ENCODE measurements at regions not wholly inside any gene's neighbourhood (a gene's known extent, or its start where the extent isn't known, plus 50 kb on each side); places are given as distances from the start of the nearest gene placed in this dataset.

GRCh38 chr7:80053124-80053523, 81.5 kb upstream of the GNAI1 start (continued):
- TF ChIP-seq ZNF121 (CRISPR knock-in tag; IDR thresholded peaks at IDR 0.05): no peak
- no peak for TF ChIP-seq ZBTB21 (CRISPR knock-in tag; IDR thresholded peaks at IDR 0.05; ENCODE audit: borderline replicate concordance)

- H3K27me3 Mint-ChIP-seq (ENCODE audit: low read depth): no peaks in the 10 kb centered on the region
- H3K4me1 Mint-ChIP-seq: no peaks in the 10 kb centered on the region
- no peak overlapping the region for H3K27ac Mint-ChIP-seq
- no peak overlapping the region for H3K4me3 Mint-ChIP-seq
- POLR2A ChIA-PET: no interaction called here
- no peak for DNase-seq (ENCODE audit: low spot score)
- no peak for TF ChIP-seq CBFB (CRISPR knock-in tag; IDR thresholded peaks at IDR 0.05; ENCODE audit: low read depth)
- no peak for TF ChIP-seq ZNF281 (CRISPR knock-in tag; IDR thresholded peaks at IDR 0.05)
- TF ChIP-seq ZNF138 (CRISPR knock-in tag; conservative IDR thresholded peaks at IDR 0.05): no peak
- no peak for TF ChIP-seq NR2C2 (CRISPR knock-in tag; IDR thresholded peaks at IDR 0.05)
- ATAC-seq: no peak
- peaks cover 21% of the 10 kb centered on the region for H3K36me3 Mint-ChIP-seq
- peaks cover 28% of the 10 kb centered on the region for H3K9me3 Mint-ChIP-seq
- CTCF ChIA-PET: no interaction called here
These were observed 86.7 kb upstream of the GNAI1 start for GRCh38 chr7:80047856-80048459.

GRCh38 chr7:80047032-80047431, 87.6 kb upstream of the GNAI1 start:
- Mint-ChIP-seq H3K9me3 (peaks cover 28% of the 10 kb centered on the region), H3K4me1 (no peaks in the 10 kb centered on the region), H3K27me3 (ENCODE audit: low read depth) (no peaks in the 10 kb centered on the region), H3K4me3 (no peak overlapping the region), H3K36me3 (peaks cover 21% of the 10 kb centered on the region), H3K27ac (no peak overlapping the region)
- TF ChIP-seq ZNF512 (CRISPR knock-in tag; IDR thresholded peaks at IDR 0.05; ENCODE audit: borderline replicate concordance): no peak
- no peak for TF ChIP-seq RELA (CRISPR knock-in tag; IDR thresholded peaks at IDR 0.05; ENCODE audit: borderline replicate concordance)
- no peak for TF ChIP-seq ETV6 (CRISPR knock-in tag; IDR thresholded peaks at IDR 0.05)
- TF ChIP-seq CDX4 (CRISPR knock-in tag; IDR thresholded peaks at IDR 0.05; ENCODE audit: borderline replicate concordance): no peak
- TF ChIP-seq NR2C2 (CRISPR knock-in tag; IDR thresholded peaks at IDR 0.05): no peak
- TF ChIP-seq CREB1 (CRISPR knock-in tag; IDR thresholded peaks at IDR 0.05): no peak
- no peak for TF ChIP-seq NFYB (CRISPR knock-in tag; conservative IDR thresholded peaks at IDR 0.05; ENCODE audit: low read depth)
- no peak for TF ChIP-seq ZNF671 (CRISPR knock-in tag; IDR thresholded peaks at IDR 0.05)
- no peak for TF ChIP-seq SP1 (CRISPR knock-in tag; conservative IDR thresholded peaks at IDR 0.05)
- DNase-seq (ENCODE audit: low spot score): no peak
- POLR2A ChIA-PET: no interaction called here
- CTCF ChIA-PET: no interaction called here
- ATAC-seq: no peak

GRCh38 chr7:80044796-80045195, 89.8 kb upstream of the GNAI1 start:
- Mint-ChIP-seq H3K27me3 (ENCODE audit: low read depth) (no peaks in the 10 kb centered on the region), H3K4me1 (peaks cover under 1% of the 10 kb centered on the region; the same call in 1 of the 2 replicates), H3K9me3 (peaks cover 28% of the 10 kb centered on the region), H3K27ac (no peak overlapping the region), H3K4me3 (no peak overlapping the region), H3K36me3 (peaks cover 21% of the 10 kb centered on the region)
- no peak for ATAC-seq
- no peak for TF ChIP-seq E2F1 (CRISPR knock-in tag; IDR thresholded peaks at IDR 0.05)
- TF ChIP-seq CREB1 (CRISPR knock-in tag; IDR thresholded peaks at IDR 0.05): no peak
- TF ChIP-seq ZNF396 (CRISPR knock-in tag; IDR thresholded peaks at IDR 0.05; ENCODE audit: borderline replicate concordance): no peak
- no peak for TF ChIP-seq GABPB1 (CRISPR knock-in tag; IDR thresholded peaks at IDR 0.05)
- TF ChIP-seq TP53 (CRISPR knock-in tag; IDR thresholded peaks at IDR 0.05): no peak
- no peak for TF ChIP-seq NR3C1 (CRISPR knock-in tag; conservative IDR thresholded peaks at IDR 0.05; ENCODE audit: low read depth)
- TF ChIP-seq FOXP1 (CRISPR knock-in tag; IDR thresholded peaks at IDR 0.05; ENCODE audit: borderline replicate concordance): no peak
- TF ChIP-seq ZBTB21 (CRISPR knock-in tag; IDR thresholded peaks at IDR 0.05; ENCODE audit: borderline replicate concordance): no peak
- TF ChIP-seq NFE2L1 (CRISPR knock-in tag; IDR thresholded peaks at IDR 0.05): no peak
- no peak for TF ChIP-seq ESRRA (CRISPR knock-in tag; IDR thresholded peaks at IDR 0.05; ENCODE audit: borderline replicate concordance)
- no peak for DNase-seq (ENCODE audit: low spot score)
- POLR2A ChIA-PET: no interaction called here
- CTCF ChIA-PET: no interaction called here
